ENCODE measurements at regions not wholly inside any gene's neighbourhood (a gene's known extent, or its start where the extent isn't known, plus 50 kb on each side); places are given as distances from the start of the nearest gene placed in this dataset.

DNA sequence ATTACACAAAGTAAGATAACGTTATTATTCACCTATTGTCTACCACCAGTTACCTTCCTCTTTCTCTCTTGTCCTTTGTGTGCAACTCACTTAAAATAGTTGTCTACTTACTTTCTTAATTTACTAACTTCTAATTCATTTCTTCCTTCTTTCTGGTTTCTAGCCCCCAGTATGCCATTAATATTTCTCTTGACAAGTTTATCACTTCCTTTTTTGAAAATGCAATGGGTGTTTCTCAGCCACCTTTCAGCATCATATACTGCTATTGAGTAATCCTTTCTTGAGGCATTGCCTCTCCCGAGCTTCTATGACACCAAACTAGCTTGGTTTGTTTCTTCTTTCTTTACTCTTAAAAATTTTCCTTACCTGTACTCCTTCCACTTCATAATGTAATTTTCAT is 633.6 kb downstream of the TMTC2 start:
- TF ChIP-seq, protein P1, sequence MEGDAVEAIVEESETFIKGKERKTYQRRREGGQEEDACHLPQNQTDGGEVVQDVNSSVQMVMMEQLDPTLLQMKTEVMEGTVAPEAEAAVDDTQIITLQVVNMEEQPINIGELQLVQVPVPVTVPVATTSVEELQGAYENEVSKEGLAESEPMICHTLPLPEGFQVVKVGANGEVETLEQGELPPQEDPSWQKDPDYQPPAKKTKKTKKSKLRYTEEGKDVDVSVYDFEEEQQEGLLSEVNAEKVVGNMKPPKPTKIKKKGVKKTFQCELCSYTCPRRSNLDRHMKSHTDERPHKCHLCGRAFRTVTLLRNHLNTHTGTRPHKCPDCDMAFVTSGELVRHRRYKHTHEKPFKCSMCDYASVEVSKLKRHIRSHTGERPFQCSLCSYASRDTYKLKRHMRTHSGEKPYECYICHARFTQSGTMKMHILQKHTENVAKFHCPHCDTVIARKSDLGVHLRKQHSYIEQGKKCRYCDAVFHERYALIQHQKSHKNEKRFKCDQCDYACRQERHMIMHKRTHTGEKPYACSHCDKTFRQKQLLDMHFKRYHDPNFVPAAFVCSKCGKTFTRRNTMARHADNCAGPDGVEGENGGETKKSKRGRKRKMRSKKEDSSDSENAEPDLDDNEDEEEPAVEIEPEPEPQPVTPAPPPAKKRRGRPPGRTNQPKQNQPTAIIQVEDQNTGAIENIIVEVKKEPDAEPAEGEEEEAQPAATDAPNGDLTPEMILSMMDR (IDR thresholded peaks at IDR 0.05) = no peak
- TF ChIP-seq POLR2A (IDR thresholded peaks at IDR 0.05) = no peak
